MM.1S (cell line): ENCODE measurements at regions not wholly inside any gene's neighbourhood (a gene's known extent, or its start where the extent isn't known, plus 50 kb on each side); places are given as distances from the start of the nearest gene placed in this dataset.

Experiments
- DNase-seq: peaks from one replicate; pipeline ENCODE4 v3.0.0-alpha.2; 2015
- H2AFZ ChIP-seq: fragments of 300-600 bp; sonication (generic); 2 replicates; pipeline ENCODE4 v1.6.0; 2016; ENCODE audit warnings: antibody characterized with exemption, low read length
- H3F3A ChIP-seq: fragments of 300-600 bp; sonication (generic); 2 replicates; pipeline ENCODE4 v1.6.1; 2016; ENCODE audit warnings: mild to moderate bottlenecking, antibody characterized with exemption, low read length, moderate library complexity, mixed read lengths; ENCODE audit not compliant: insufficient read depth
- H3K27ac ChIP-seq: fragments of 300-600 bp; sonication (generic); 2 replicates; pipeline ENCODE4 v1.5.1; 2016; ENCODE audit warnings: mild to moderate bottlenecking, low read length
- H3K27me3 ChIP-seq: fragments of 300-600 bp; sonication (generic); replicated peaks from 2 replicates; pipeline ENCODE4 v1.6.0; 2016; ENCODE audit warnings: low read length; ENCODE audit not compliant: insufficient read depth
- H3K36me3 ChIP-seq: fragments of 300-600 bp; sonication (generic); replicated peaks from 2 replicates; pipeline ENCODE4 v1.6.1; 2016; ENCODE audit warnings: mild to moderate bottlenecking, low read length, mixed read lengths; ENCODE audit not compliant: insufficient read depth
- H3K4me1 ChIP-seq: fragments of 300-600 bp; sonication (generic); 2 replicates; pipeline ENCODE4 v1.6.1; 2016; ENCODE audit warnings: low read length, mixed read lengths
- H3K4me2 ChIP-seq: fragments of 300-600 bp; sonication (generic); 2 replicates; pipeline ENCODE4 v1.6.0; 2016; ENCODE audit warnings: low read depth, low read length
- H3K4me3 ChIP-seq: fragments of 300-600 bp; sonication (generic); 2 replicates; pipeline ENCODE4 v1.5.1; 2016; ENCODE audit warnings: low read length, mixed read lengths
- H3K79me2 ChIP-seq: fragments of 300-600 bp; sonication (generic); 2 replicates; pipeline ENCODE4 v1.6.1; 2016; ENCODE audit warnings: mixed run types, low read length, mixed read lengths
- H3K9ac ChIP-seq: fragments of 300-600 bp; sonication (generic); 2 replicates; pipeline ENCODE4 v1.6.1; 2016; ENCODE audit warnings: low read length, mixed read lengths
- H3K9me2 ChIP-seq: fragments of 300-600 bp; sonication (generic); replicated peaks from 2 replicates; pipeline ENCODE4 v1.6.1; 2016; ENCODE audit warnings: mild to moderate bottlenecking, low read length, mixed read lengths; ENCODE audit not compliant: insufficient read depth
- H3K9me3 ChIP-seq: fragments of 300-600 bp; sonication (generic); replicated peaks from 2 replicates; pipeline ENCODE4 v1.6.1; 2016; ENCODE audit warnings: mild to moderate bottlenecking, low read length, mixed read lengths; ENCODE audit not compliant: insufficient read depth
- H4K20me1 ChIP-seq: fragments of 300-600 bp; sonication (generic); 2 replicates; pipeline ENCODE4 v1.6.1; 2016; ENCODE audit warnings: mild to moderate bottlenecking, low read length, moderate library complexity, mixed read lengths; ENCODE audit not compliant: insufficient read depth
- EZH2 ChIP-seq: fragments of 300-600 bp; sonication (generic); optimal IDR thresholded peaks from 2 replicates; pipeline ENCODE3; 2017; ENCODE audit warnings: low read depth, mild to moderate bottlenecking, antibody characterized with exemption, low read length, mixed read lengths
- EZH2phosphoT487 ChIP-seq: fragments of 300-600 bp; sonication (generic); IDR thresholded peaks from 2 replicates; pipeline ENCODE4 v1.6.1; 2018; ENCODE audit warnings: antibody characterized with exemption, low read length
- TF ChIP-seq, protein P1 (sequence below): fragments of 300-600 bp; sonication (generic); IDR thresholded peaks from 2 replicates; pipeline ENCODE4 v1.5.1; 2016; ENCODE audit warnings: antibody characterized with exemption, low read length, mixed read lengths

DNA sequence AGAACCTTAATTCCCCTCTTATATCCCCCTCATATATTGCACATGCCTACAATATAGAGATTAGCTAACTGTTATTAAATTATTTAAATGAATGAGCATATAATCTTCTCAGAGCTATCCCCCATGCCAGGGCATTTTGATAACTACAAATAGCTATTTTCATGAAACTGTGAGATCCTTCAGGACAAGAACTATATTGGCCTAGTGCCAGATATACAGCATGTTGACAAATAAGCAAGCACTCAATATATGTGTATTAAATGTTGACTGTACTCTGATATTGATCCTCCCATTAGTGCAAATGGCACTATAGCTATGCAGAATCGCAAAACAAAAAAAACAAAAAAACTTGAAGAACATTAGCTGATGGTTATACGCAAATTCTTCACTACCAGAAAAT, 134.1 kb upstream of the OTX2 start:
- H3K79me2 ChIP-seq = no peaks in the 10 kb centered on the region
- no peaks in the 10 kb centered on the region for H3K4me1 ChIP-seq
- no peaks in the 10 kb centered on the region for H4K20me1 ChIP-seq
- H2AFZ ChIP-seq = no peak overlapping the region
- H3K9me3 ChIP-seq = no peaks in the 10 kb centered on the region
- H3K36me3 ChIP-seq = no peaks in the 10 kb centered on the region
- H3K9me2 ChIP-seq = no peaks in the 10 kb centered on the region
- H3K4me3 ChIP-seq = no peak overlapping the region
- no peak overlapping the region for H3K4me2 ChIP-seq
- H3K9ac ChIP-seq = no peak overlapping the region
- H3K27ac ChIP-seq = no peak overlapping the region
- H3F3A ChIP-seq = no peaks in the 10 kb centered on the region
- DNase-seq = no peak
- TF ChIP-seq, protein P1, sequence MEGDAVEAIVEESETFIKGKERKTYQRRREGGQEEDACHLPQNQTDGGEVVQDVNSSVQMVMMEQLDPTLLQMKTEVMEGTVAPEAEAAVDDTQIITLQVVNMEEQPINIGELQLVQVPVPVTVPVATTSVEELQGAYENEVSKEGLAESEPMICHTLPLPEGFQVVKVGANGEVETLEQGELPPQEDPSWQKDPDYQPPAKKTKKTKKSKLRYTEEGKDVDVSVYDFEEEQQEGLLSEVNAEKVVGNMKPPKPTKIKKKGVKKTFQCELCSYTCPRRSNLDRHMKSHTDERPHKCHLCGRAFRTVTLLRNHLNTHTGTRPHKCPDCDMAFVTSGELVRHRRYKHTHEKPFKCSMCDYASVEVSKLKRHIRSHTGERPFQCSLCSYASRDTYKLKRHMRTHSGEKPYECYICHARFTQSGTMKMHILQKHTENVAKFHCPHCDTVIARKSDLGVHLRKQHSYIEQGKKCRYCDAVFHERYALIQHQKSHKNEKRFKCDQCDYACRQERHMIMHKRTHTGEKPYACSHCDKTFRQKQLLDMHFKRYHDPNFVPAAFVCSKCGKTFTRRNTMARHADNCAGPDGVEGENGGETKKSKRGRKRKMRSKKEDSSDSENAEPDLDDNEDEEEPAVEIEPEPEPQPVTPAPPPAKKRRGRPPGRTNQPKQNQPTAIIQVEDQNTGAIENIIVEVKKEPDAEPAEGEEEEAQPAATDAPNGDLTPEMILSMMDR = no peak
- no peak for TF ChIP-seq EZH2
- no peak for TF ChIP-seq EZH2phosphoT487
- no peaks in the 10 kb centered on the region for H3K27me3 ChIP-seq

DNA sequence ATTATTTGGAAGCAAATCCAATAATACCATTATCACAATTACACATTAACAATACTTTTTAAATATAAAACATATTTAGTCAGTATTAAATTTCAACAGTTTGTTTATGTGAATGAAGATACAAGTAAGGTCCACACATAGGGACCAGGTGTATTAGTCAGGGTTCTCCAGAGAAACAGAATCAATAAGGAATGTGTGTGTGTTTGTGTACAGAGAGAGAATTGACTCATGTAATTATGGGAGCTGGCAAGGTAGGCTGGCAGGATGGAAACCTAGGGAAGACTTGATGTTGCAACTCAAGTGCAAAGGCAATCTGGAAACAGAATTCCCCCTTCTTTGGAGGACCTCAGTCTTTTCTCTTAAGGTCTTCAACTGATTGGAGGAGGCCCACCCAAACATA, 123.2 kb upstream of the OTX2 start:
- Histone ChIP-seq H3K4me3 (no peak overlapping the region), H3K79me2 (no peaks in the 10 kb centered on the region), H3K9ac (no peak overlapping the region), H3K27ac (no peak overlapping the region), H3K9me3 (no peaks in the 10 kb centered on the region), H3F3A (no peaks in the 10 kb centered on the region), H2AFZ (no peak overlapping the region), H3K9me2 (no peaks in the 10 kb centered on the region), H3K4me2 (no peak overlapping the region), H3K4me1 (no peaks in the 10 kb centered on the region), H3K27me3 (no peaks in the 10 kb centered on the region), H4K20me1 (no peaks in the 10 kb centered on the region), H3K36me3 (no peaks in the 10 kb centered on the region)
- TF ChIP-seq, protein P1 = no peak
- no peak for DNase-seq

GRCh38 chr14:56918849-56919574, 108.7 kb upstream of the OTX2 start:
- Histone ChIP-seq H3K4me1 (no peaks in the 10 kb centered on the region), H3K9ac (no peak overlapping the region), H3K79me2 (no peaks in the 10 kb centered on the region), H3K27ac (no peak overlapping the region), H3F3A (no peaks in the 10 kb centered on the region), H3K9me3 (no peaks in the 10 kb centered on the region), H3K36me3 (no peaks in the 10 kb centered on the region), H4K20me1 (no peaks in the 10 kb centered on the region), H3K4me3 (no peak overlapping the region), H3K27me3 (no peaks in the 10 kb centered on the region), H2AFZ (no peak overlapping the region), H3K4me2 (no peak overlapping the region), H3K9me2 (no peaks in the 10 kb centered on the region)
- TF ChIP-seq, protein P1 = no peak
- TF ChIP-seq EZH2phosphoT487 (no peak), EZH2 (no peak)
- DNase-seq = no peak
